Aorta (tissue), 5 donors: ENCODE measurements at regions not wholly inside any gene's neighbourhood (a gene's known extent, or its start where the extent isn't known, plus 50 kb on each side); places are given as distances from the start of the nearest gene placed in this dataset.

ENCODE experiments used
- ATAC-seq: fragments of 200-7000 bp; cut with Tn5 transposase; one replicate; pipeline ENCODE4 v1.9.1; 2022; ENCODE audit warnings: moderate library complexity; ENCODE audit not compliant: low FRiP score
- DNase-seq, 2 donors: peaks; one replicate each; pipeline ENCODE4 v3.0.0-alpha.2; 2020
- H3K27ac ChIP-seq, 2 donors: one replicate each; pipeline ENCODE4 v1.5.1; 2013; ENCODE audit warnings: low read length in 2 of 2, mild to moderate bottlenecking in 2 of 2, moderate library complexity in 2 of 2, control low read depth in 1 of 2, inconsistent platforms in 1 of 2, low read depth in 1 of 2
- H3K27me3 ChIP-seq, 2 donors: one replicate each; pipeline ENCODE4 v1.6.1; 2013; ENCODE audit warnings: control low read depth in 1 of 2, low read length in 1 of 2, mild to moderate bottlenecking in 1 of 2, moderate library complexity in 1 of 2; ENCODE audit not compliant: insufficient read depth in 2 of 2, control insufficient read depth in 1 of 2
- H3K36me3 ChIP-seq, 2 donors: one replicate each; pipeline ENCODE4 v1.6.1; 2013; ENCODE audit warnings: control low read depth in 1 of 2, low read length in 1 of 2, mild to moderate bottlenecking in 1 of 2; ENCODE audit not compliant: insufficient read depth in 2 of 2, control insufficient read depth in 1 of 2
- H3K4me1 ChIP-seq, 2 donors: one replicate each; pipeline ENCODE4 v1.6.1; 2013; ENCODE audit warnings: low read length in 2 of 2, control low read depth in 1 of 2, mild to moderate bottlenecking in 1 of 2, moderate library complexity in 1 of 2; ENCODE audit not compliant: insufficient read depth in 2 of 2, control insufficient read depth in 1 of 2
- H3K4me3 ChIP-seq, 2 donors: one replicate each; pipeline ENCODE4 v1.5.1; 2013; ENCODE audit warnings: low read length in 2 of 2, control low read depth in 1 of 2, mild to moderate bottlenecking in 1 of 2
- H3K9me3 ChIP-seq: one replicate; pipeline ENCODE4 v1.6.1; 2013; ENCODE audit warnings: mild to moderate bottlenecking, low read length; ENCODE audit not compliant: control insufficient read depth
- WGBS, 2 donors: extraction: QIAGEN DNeasy Blood & Tissue Kit; methylation state at CpG; one replicate each; pipeline ENCODE4 v1.1.7; 2013; 5-methylcytosine and 5-hydroxymethylcytosine counted together
- intact Hi-C, 2 donors: fragments of 100-400 bp; cut with DNase I; formaldehyde crosslinking; loops; one replicate each; pipeline versions ENCODE4 v1.14.2 to v1.15.0; 2022
- donor health status: healthy with polysubstance abuse.
- donor health status: Bipolar disorder and iron deficiency.
- donor health status: DM: no; HTN: no; CAD: no.
- donor health status: DM: no; HTN: no; CAD: no.
- donor health status: DM: yes; HTN: yes; CAD: no.

GRCh38 chr6:153729189-153729588, 309.9 kb upstream of the OPRM1 start:
- WGBS, 2 donors = 14 to 36% methylated on average over 2 of the region's 2 CpGs
- ATAC-seq = no peak

GRCh38 chr6:153727885-153728284, 311.2 kb upstream of the OPRM1 start:
- H3K27ac ChIP-seq = no peak overlapping the region
- 56% methylated on average over 1 of the region's 1 CpG for WGBS, 2 donors
- H3K4me1 ChIP-seq = peaks cover 0 to 1% of the 10 kb centered on the region in 2 donors
- no peaks in the 10 kb centered on the region for H3K27me3 ChIP-seq
- H3K9me3 ChIP-seq = no peaks in the 10 kb centered on the region
- DNase-seq (no peak), ATAC-seq (no peak)
- no peaks in the 10 kb centered on the region for H3K36me3 ChIP-seq
- intact Hi-C loops = no loop called here
- H3K4me3 ChIP-seq = no peak overlapping the region

More at GRCh38 chr6:153729189-153729588, 309.9 kb upstream of the OPRM1 start:
- Histone ChIP-seq H3K27me3 (no peaks in the 10 kb centered on the region), H3K9me3 (no peaks in the 10 kb centered on the region), H3K4me1 (peaks cover 0 to 1% of the 10 kb centered on the region in 2 donors), H3K36me3 (no peaks in the 10 kb centered on the region), H3K27ac (no peak overlapping the region), H3K4me3 (no peak overlapping the region)
- intact Hi-C loops = no loop called here
- DNase-seq = no peak

DNA sequence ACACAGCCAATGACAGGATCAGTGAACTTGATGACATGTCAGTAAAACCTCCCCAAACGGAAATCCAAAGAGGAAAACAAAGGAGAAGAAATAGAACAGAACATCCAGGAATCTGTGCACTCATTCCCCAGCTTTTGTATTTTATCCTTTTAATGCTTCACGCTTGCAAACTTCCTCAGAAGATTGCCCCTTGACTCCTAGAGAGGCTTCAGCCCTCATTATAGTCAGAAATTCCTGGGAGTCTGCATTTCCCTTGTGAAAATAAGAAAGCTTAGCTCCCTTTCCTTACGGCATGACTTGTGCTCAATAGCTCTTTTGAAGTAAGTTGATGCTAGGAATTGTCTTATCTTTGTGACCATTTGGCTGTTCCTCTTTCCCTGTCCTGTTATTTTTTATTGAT, 313.6 kb upstream of the OPRM1 start:
- no peaks in the 10 kb centered on the region for H3K27me3 ChIP-seq
- H3K36me3 ChIP-seq = no peaks in the 10 kb centered on the region
- no peaks in the 10 kb centered on the region for H3K9me3 ChIP-seq
- H3K4me3 ChIP-seq = no peak overlapping the region
- 69 to 85% methylated on average over 3 of the region's 3 CpGs for WGBS, 2 donors
- intact Hi-C loops = loop anchor here in 1 of 2 donors (2.0 kb wide), 1 partner anchor 53 kb away; no protein-coding TSS in a partner anchor
- no peak for ATAC-seq
- DNase-seq = no peak
- no peak overlapping the region for H3K27ac ChIP-seq
- H3K4me1 ChIP-seq = peaks cover 0 to 1% of the 10 kb centered on the region in 2 donors

- Histone ChIP-seq H3K4me1 (no peaks in the 10 kb centered on the region), H3K27ac (no peak overlapping the region), H3K27me3 (no peaks in the 10 kb centered on the region), H3K9me3 (no peaks in the 10 kb centered on the region), H3K36me3 (no peaks in the 10 kb centered on the region), H3K4me3 (no peak overlapping the region)
- intact Hi-C loops = no loop called here
- ATAC-seq (no peak), DNase-seq (no peak)
Observed at GRCh38 chr6:153720732-153721131, 318.3 kb upstream of the OPRM1 start.

- no peaks in the 10 kb centered on the region for H3K36me3 ChIP-seq
- no peaks in the 10 kb centered on the region for H3K27me3 ChIP-seq
- H3K4me1 ChIP-seq = no peaks in the 10 kb centered on the region
- intact Hi-C loops = no loop called here
- no peak overlapping the region for H3K27ac ChIP-seq
- no peak overlapping the region for H3K4me3 ChIP-seq
- no peaks in the 10 kb centered on the region for H3K9me3 ChIP-seq
- ATAC-seq (no peak), DNase-seq (no peak)
Observed at GRCh38 chr6:153705429-153705828, 333.6 kb upstream of the OPRM1 start.

DNA sequence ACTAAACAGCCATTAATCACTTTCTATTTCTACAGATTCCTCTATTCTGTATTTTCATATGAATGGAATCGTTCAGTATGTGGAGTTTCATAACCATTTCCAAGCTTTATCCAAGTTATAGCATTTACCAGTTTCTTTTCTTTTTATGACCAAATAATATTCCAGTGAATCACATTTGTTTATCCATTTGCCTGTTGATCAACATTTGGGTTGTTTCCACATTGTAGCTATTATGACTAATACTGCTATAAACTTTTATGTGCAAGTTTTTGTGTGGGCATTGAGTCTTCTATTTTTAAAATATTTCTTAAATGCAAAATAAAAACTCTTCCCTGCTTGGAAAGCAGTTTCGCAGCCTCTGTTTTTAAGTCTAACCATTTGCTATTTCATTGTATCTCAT, 336.4 kb upstream of the OPRM1 start:
- 70 to 77% methylated on average over 2 of the region's 2 CpGs for WGBS, 2 donors

DNA sequence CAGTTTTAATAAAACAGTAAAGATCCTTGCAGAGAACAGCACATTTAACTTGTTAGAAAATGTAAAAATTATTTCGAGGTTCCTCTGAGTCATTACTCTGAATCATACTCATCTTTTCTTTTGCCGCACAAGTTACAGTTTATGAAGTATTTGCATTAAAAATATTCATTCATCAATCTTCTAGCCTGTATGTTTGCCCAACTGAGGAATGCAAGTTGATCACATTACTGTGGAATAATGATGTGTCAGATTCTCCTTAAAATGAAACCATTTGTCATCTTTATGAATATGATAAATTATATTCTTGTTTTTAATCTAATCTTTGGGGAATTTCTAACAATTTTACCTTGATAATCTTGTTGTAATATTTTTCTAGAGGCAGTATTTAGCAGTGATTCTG, 340.4 kb upstream of the OPRM1 start:
- no peaks in the 10 kb centered on the region for H3K9me3 ChIP-seq
- no peaks in the 10 kb centered on the region for H3K4me1 ChIP-seq
- ATAC-seq (no peak), DNase-seq (no peak)
- 32 to 41% methylated on average over 2 of the region's 2 CpGs for WGBS, 2 donors
- no peaks in the 10 kb centered on the region for H3K36me3 ChIP-seq
- no peaks in the 10 kb centered on the region for H3K27me3 ChIP-seq
- no peak overlapping the region for H3K4me3 ChIP-seq
- intact Hi-C loops = no loop called here
- no peak overlapping the region for H3K27ac ChIP-seq

More for the DNA sequence above, 336.4 kb upstream of the OPRM1 start:
- intact Hi-C loops = no loop called here
- DNase-seq = no peak
- Histone ChIP-seq H3K27me3 (no peaks in the 10 kb centered on the region), H3K4me3 (no peak overlapping the region), H3K9me3 (no peaks in the 10 kb centered on the region), H3K27ac (no peak overlapping the region), H3K4me1 (no peaks in the 10 kb centered on the region), H3K36me3 (no peaks in the 10 kb centered on the region)
- ATAC-seq = no peak

DNA sequence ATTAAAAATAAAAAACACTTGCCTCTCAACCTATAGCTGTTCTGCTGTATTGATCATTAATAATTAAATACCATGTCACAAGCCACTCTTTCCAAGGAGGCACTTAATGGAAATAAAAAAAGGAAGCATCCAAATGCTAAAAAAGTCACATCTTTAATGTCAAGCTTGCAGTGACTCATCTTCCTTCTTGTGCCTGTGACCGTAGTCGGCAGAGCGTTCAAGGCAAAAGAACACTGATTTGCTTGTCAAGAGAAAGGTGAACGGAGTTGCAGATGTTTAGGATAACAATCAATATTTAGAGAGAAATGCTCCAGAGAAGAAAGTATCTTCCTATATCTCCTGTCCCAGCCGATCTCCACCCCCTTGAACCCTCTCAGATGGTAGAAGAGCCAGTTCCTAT, 341.0 kb upstream of the OPRM1 start:
- H3K36me3 ChIP-seq = no peaks in the 10 kb centered on the region
- H3K4me1 ChIP-seq = no peaks in the 10 kb centered on the region
- no peaks in the 10 kb centered on the region for H3K9me3 ChIP-seq
- no peak for DNase-seq
- 93% methylated on average over 5 of the region's 5 CpGs for WGBS, 2 donors
- intact Hi-C loops = no loop called here
- no peak overlapping the region for H3K27ac ChIP-seq
- no peaks in the 10 kb centered on the region for H3K27me3 ChIP-seq
- H3K4me3 ChIP-seq = no peak overlapping the region
- no peak for ATAC-seq

- WGBS, 2 donors = 84 to 89% methylated on average over 2 of the region's 2 CpGs
- no peaks in the 10 kb centered on the region for H3K36me3 ChIP-seq
- H3K9me3 ChIP-seq = no peaks in the 10 kb centered on the region
- no peaks in the 10 kb centered on the region for H3K4me1 ChIP-seq
- H3K27me3 ChIP-seq = no peaks in the 10 kb centered on the region
- intact Hi-C loops = no loop called here
- ATAC-seq (no peak), DNase-seq (no peak)
- H3K4me3 ChIP-seq = no peak overlapping the region
- no peak overlapping the region for H3K27ac ChIP-seq
Observed at GRCh38 chr6:153677522-153677921, 361.5 kb upstream of the OPRM1 start.
